ENCODE measurements at regions not wholly inside any gene's neighbourhood (a gene's known extent, or its start where the extent isn't known, plus 50 kb on each side); places are given as distances from the start of the nearest gene placed in this dataset.

DNA sequence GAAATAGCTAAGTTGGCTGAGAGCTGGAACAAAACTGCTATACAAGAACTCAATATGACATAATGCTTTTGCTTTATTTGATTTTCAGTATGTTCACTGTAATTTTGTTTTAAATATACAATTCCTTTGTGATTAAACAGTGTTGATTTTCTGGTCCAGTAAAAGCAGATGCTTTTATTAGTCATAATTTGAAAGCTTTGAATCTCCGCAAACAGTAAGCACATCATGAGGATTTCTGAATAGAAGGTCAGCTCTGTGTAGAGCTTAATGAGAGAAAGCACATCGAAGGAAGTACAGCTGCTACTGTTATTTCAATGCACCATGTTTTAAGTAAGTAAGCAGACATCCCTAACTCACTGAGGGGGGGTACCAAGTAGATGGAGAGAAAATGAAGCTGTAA lies 701.3 kb upstream of the ACO1 start:
- H3K4me1 ChIP-seq (ENCODE audit: control insufficient read depth, insufficient read depth, low read length), result peaks cover under 1% of the 10 kb centered on the region
- H3K9me3 Mint-ChIP-seq, result no peaks in the 10 kb centered on the region
- H3K4me3 ChIP-seq (ENCODE audit: low read length), result no peak overlapping the region
- H3K27ac ChIP-seq (ENCODE audit: low read depth, low read length), result no peak overlapping the region
- 87 to 100% methylated on average over 2 of the region's 2 CpGs for WGBS, 2 experiments (ENCODE audit: insufficient coverage in 1 of 2, insufficient read length in 1 of 2)
- H3K36me3 Mint-ChIP-seq (ENCODE audit: low read depth), result no peaks in the 10 kb centered on the region
- H3K4me3 Mint-ChIP-seq, result no peak overlapping the region
- TF ChIP-seq CTCF (conservative IDR thresholded peaks at IDR 0.05), result no peak
- no peaks in the 10 kb centered on the region for H3K36me3 ChIP-seq (ENCODE audit: control insufficient read depth, insufficient read depth, low read length)
- H3K27me3 Mint-ChIP-seq (ENCODE audit: insufficient read depth), result no peaks in the 10 kb centered on the region
- H3K27ac Mint-ChIP-seq, result no peak overlapping the region
- no peaks in the 10 kb centered on the region for H3K4me1 Mint-ChIP-seq
- no peak overlapping the region for H3K9ac ChIP-seq (ENCODE audit: extremely low read depth, low read length, poor library complexity, severe bottlenecking)
- DNase-seq, result no peak
- H3K9me3 ChIP-seq (ENCODE audit: control insufficient read depth, low read length), result no peaks in the 10 kb centered on the region
- H3K27me3 ChIP-seq (ENCODE audit: control insufficient read depth, insufficient read depth, low read length, poor library complexity, severe bottlenecking), result no peaks in the 10 kb centered on the region

GRCh38 chr9:31697956-31698355 lies 686.5 kb upstream of the ACO1 start:
- Histone ChIP-seq H3K36me3 (ENCODE audit: control insufficient read depth, insufficient read depth, low read length) (no peaks in the 10 kb centered on the region), H3K9ac (ENCODE audit: extremely low read depth, low read length, poor library complexity, severe bottlenecking) (no peak overlapping the region), H3K4me1 (ENCODE audit: control insufficient read depth, insufficient read depth, low read length) (no peaks in the 10 kb centered on the region), H3K27ac (ENCODE audit: low read depth, low read length) (no peak overlapping the region), H3K4me3 (ENCODE audit: low read length) (no peak overlapping the region), H3K9me3 (ENCODE audit: control insufficient read depth, low read length) (no peaks in the 10 kb centered on the region), H3K27me3 (ENCODE audit: control insufficient read depth, insufficient read depth, low read length, poor library complexity, severe bottlenecking) (no peaks in the 10 kb centered on the region)
- Mint-ChIP-seq H3K27ac (no peak overlapping the region), H3K27me3 (ENCODE audit: insufficient read depth) (no peaks in the 10 kb centered on the region), H3K36me3 (ENCODE audit: low read depth) (no peaks in the 10 kb centered on the region), H3K4me3 (no peak overlapping the region), H3K9me3 (no peaks in the 10 kb centered on the region), H3K4me1 (no peaks in the 10 kb centered on the region)
- DNase-seq, result no peak
- WGBS, 2 experiments (ENCODE audit: insufficient coverage in 1 of 2, insufficient read length in 1 of 2), result 89 to 97% methylated on average over 2 of the region's 2 CpGs
- TF ChIP-seq CTCF (conservative IDR thresholded peaks at IDR 0.05), result no peak

DNA sequence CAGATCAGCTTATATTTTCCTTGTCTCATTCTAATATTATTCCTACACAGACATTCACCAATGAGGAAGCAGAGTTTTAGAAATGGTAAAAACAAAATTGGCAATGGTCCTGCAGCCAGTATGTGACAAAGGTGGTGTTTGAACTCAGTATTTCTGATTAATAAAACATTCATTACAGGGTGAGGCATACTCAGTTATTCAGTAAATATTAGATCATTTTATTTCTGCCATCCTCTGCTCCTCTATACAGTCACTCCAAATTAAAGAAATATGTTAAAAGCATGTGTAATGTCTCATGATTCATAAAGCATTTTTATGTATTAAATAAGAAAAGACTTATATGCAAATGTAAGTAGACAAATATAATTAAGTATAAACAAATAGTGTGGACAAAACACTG lies 684.6 kb upstream of the ACO1 start:
- Histone ChIP-seq H3K4me3 (ENCODE audit: low read length) (no peak overlapping the region), H3K27me3 (ENCODE audit: control insufficient read depth, insufficient read depth, low read length, poor library complexity, severe bottlenecking) (no peaks in the 10 kb centered on the region), H3K9me3 (ENCODE audit: control insufficient read depth, low read length) (no peaks in the 10 kb centered on the region), H3K27ac (ENCODE audit: low read depth, low read length) (no peak overlapping the region), H3K36me3 (ENCODE audit: control insufficient read depth, insufficient read depth, low read length) (no peaks in the 10 kb centered on the region), H3K4me1 (ENCODE audit: control insufficient read depth, insufficient read depth, low read length) (no peaks in the 10 kb centered on the region), H3K9ac (ENCODE audit: extremely low read depth, low read length, poor library complexity, severe bottlenecking) (no peak overlapping the region)
- Mint-ChIP-seq H3K9me3 (no peaks in the 10 kb centered on the region), H3K4me1 (no peaks in the 10 kb centered on the region), H3K27me3 (ENCODE audit: insufficient read depth) (no peaks in the 10 kb centered on the region), H3K27ac (no peak overlapping the region), H3K4me3 (no peak overlapping the region), H3K36me3 (ENCODE audit: low read depth) (no peaks in the 10 kb centered on the region)
- TF ChIP-seq CTCF (conservative IDR thresholded peaks at IDR 0.05), result no peak
- no peak for DNase-seq
